GM12878 (cell line): ENCODE measurements at regions not wholly inside any gene's neighbourhood (a gene's known extent, or its start where the extent isn't known, plus 50 kb on each side); places are given as distances from the start of the nearest gene placed in this dataset.

ENCODE experiments used
- ATAC-seq: fragments of 200-7000 bp; cut with Tn5 transposase; 3 replicates; pipeline ENCODE4 v1.9.1; 2020; ENCODE audit warnings: mild to moderate bottlenecking, moderate library complexity
- BruUV-seq: library from RNA; stranded (reverse); fragments of 400-500 nt; replicated peaks from 2 replicates; lab custom pipeline; 2021; lab: Mats Ljungman, UMichigan
- CTCF ChIA-PET: fragments of 300-600 bp; sonication (Branson Sonifier 250); formaldehyde crosslinking; extraction: SDS; loops from one replicate; lab custom pipeline; 2021; ENCODE audit warnings: inconsistent platforms; lab: Yijun Ruan, JAX
- POLR2A ChIA-PET: fragments of 350-600 bp; formaldehyde crosslinking; extraction: SDS; loops from one replicate; lab custom pipeline; 2021; ENCODE audit warnings: inconsistent platforms; lab: Charles Lee
- RAD21 ChIA-PET: fragments of 300-600 bp; sonication (Branson Sonifier 250); formaldehyde crosslinking; loops from one replicate; lab custom pipeline; 2023; ENCODE audit warnings: antibody characterized with exemption; ENCODE audit not compliant: unreplicated experiment; lab: Charles Lee
- SMC1A ChIA-PET: fragments of 300-600 bp; sonication (Branson Sonifier 250); formaldehyde crosslinking; loops from one replicate; lab custom pipeline; 2023; ENCODE audit not compliant: unreplicated experiment, uncharacterized antibody; lab: Charles Lee
- DNase-seq: peaks from one replicate; pipeline ENCODE4 v3.0.0-alpha.2; 2011; ENCODE audit warnings: low read depth, low spot score
- FAIRE-seq: peaks from 3 replicates; lab custom pipeline; 2011; peaks lifted over from hg19 to GRCh38; lab: Jason Lieb, UNC
- H2AFZ ChIP-seq: 2 replicates; pipeline ENCODE4 v1.6.0; 2011; ENCODE audit warnings: low read depth, low read length, control low read depth; ENCODE audit not compliant: control insufficient read depth
- H3K27ac ChIP-seq: 2 replicates; pipeline ENCODE4 v1.5.1; 2011; ENCODE audit warnings: control low read depth; ENCODE audit not compliant: control insufficient read depth, insufficient read depth
- H3K27me3 ChIP-seq, 2 experiments: replicated peaks in 1 of 2; 2 replicates each; pipeline versions ENCODE4 v1.6.0 to v1.6.1; 2011; ENCODE audit warnings: low read length in 1 of 2; ENCODE audit not compliant: control insufficient read depth in 2 of 2, insufficient read depth in 2 of 2
- H3K36me3 ChIP-seq, 2 experiments: 2 replicates each; pipeline ENCODE4 v1.5.1; 2011; ENCODE audit warnings: low read length in 1 of 2; ENCODE audit not compliant: control insufficient read depth in 2 of 2, insufficient read depth in 2 of 2
- H3K4me1 ChIP-seq: 2 replicates; pipeline ENCODE4 v1.6.1; 2011; ENCODE audit warnings: mild to moderate bottlenecking, low read length, moderate library complexity, mixed read lengths; ENCODE audit not compliant: control insufficient read depth, insufficient read depth
- H3K4me2 ChIP-seq: 2 replicates; pipeline ENCODE4 v1.6.0; 2011; ENCODE audit warnings: control low read depth; ENCODE audit not compliant: control insufficient read depth, insufficient read depth
- H3K4me3 ChIP-seq: fragments of 200-600 bp; sonication (generic); 2 replicates; pipeline ENCODE4 v1.5.1; 2016
- H3K79me2 ChIP-seq: 2 replicates; pipeline ENCODE4 v1.6.0; 2011; ENCODE audit warnings: low read length; ENCODE audit not compliant: control insufficient read depth, insufficient read depth
- H3K9ac ChIP-seq: 2 replicates; pipeline ENCODE4 v1.8.0; 2011; ENCODE audit warnings: low read length, control low read depth, mixed read lengths; ENCODE audit not compliant: control insufficient read depth, insufficient read depth
- H3K9me3 ChIP-seq: replicated peaks from 3 replicates; pipeline ENCODE4 v1.5.1; 2011; ENCODE audit warnings: mild to moderate bottlenecking, low read length; ENCODE audit not compliant: control insufficient read depth, insufficient read depth
- H4K20me1 ChIP-seq: 2 replicates; pipeline ENCODE4 v1.6.0; 2011; ENCODE audit not compliant: control insufficient read depth, insufficient read depth
- BMI1 ChIP-seq: fragments of 450-650 bp; IDR thresholded peaks from 2 replicates; pipeline ENCODE4 v1.6.1; 2016; ENCODE audit warnings: mild to moderate bottlenecking, moderate library complexity, borderline replicate concordance
- CEBPZ ChIP-seq: fragments of 150-350 bp; IDR thresholded peaks from 2 replicates; pipeline ENCODE4 v1.6.1; 2016; ENCODE audit warnings: low read depth, low read length
- DPF2 ChIP-seq: fragments of 450-650 bp; IDR thresholded peaks from 2 replicates; pipeline ENCODE4 v1.6.1; 2017; ENCODE audit warnings: mild to moderate bottlenecking
- ETV6 ChIP-seq, 2 experiments: fragments of 450-650 bp in 1 of 2; IDR thresholded peaks in 1 of 2; conservative IDR thresholded peaks in 1 of 2; 2 replicates each; pipeline ENCODE4 v1.6.1; 2014; ENCODE audit warnings: antibody characterized with exemption in 1 of 2, borderline replicate concordance in 1 of 2, low read depth in 1 of 2, mild to moderate bottlenecking in 1 of 2, moderate library complexity in 1 of 2
- FOS ChIP-seq: IDR thresholded peaks from 3 replicates; pipeline ENCODE4 v1.6.1; 2011; ENCODE audit warnings: borderline replicate concordance; ENCODE audit not compliant: insufficient read length; ENCODE audit errors: extremely low read depth
- KDM1A ChIP-seq: fragments of 200-600 bp; sonication (generic); IDR thresholded peaks from 2 replicates; pipeline ENCODE4 v1.6.1; 2016; ENCODE audit warnings: borderline replicate concordance
- NFYA ChIP-seq: IDR thresholded peaks from 2 replicates; pipeline ENCODE4 v1.6.1; 2011; ENCODE audit warnings: low read depth, mild to moderate bottlenecking, low read length, improper control_type of control experiment, borderline replicate concordance
- NR2C1 ChIP-seq: fragments of 450-650 bp; IDR thresholded peaks from 2 replicates; pipeline ENCODE4 v1.6.1; 2017; ENCODE audit warnings: antibody characterized with exemption, mild to moderate bottlenecking, moderate library complexity
- NR2F1 ChIP-seq: fragments of 450-650 bp; conservative IDR thresholded peaks from 2 replicates; pipeline ENCODE4 v1.6.1; 2017; ENCODE audit warnings: mild to moderate bottlenecking
- RELB ChIP-seq: fragments of 450-650 bp; IDR thresholded peaks from 2 replicates; pipeline ENCODE4 v1.6.1; 2017; ENCODE audit warnings: low read depth, mild to moderate bottlenecking, moderate library complexity
- TAF1 ChIP-seq: IDR thresholded peaks from 2 replicates; pipeline ENCODE4 v1.6.1; 2011; ENCODE audit warnings: mild to moderate bottlenecking, low read depth, low read length, borderline replicate concordance
- USF2 ChIP-seq: IDR thresholded peaks from 2 replicates; pipeline ENCODE4 v1.6.1; 2011; ENCODE audit warnings: low read depth, low read length, improper control_type of control experiment, borderline replicate concordance
- ZNF217 ChIP-seq: fragments of 450-650 bp; IDR thresholded peaks from 2 replicates; pipeline ENCODE4 v1.6.1; 2017; ENCODE audit warnings: antibody characterized with exemption, mild to moderate bottlenecking
- ZSCAN29 ChIP-seq: fragments of 450-650 bp; IDR thresholded peaks from 2 replicates; pipeline ENCODE4 v1.6.1; 2017; ENCODE audit warnings: mild to moderate bottlenecking, moderate library complexity
- WGBS: methylation state at CpG from one replicate; pipeline ENCODE4 v1.1.6; 2016; ENCODE audit warnings: low lambda C conversion rate; ENCODE audit not compliant: insufficient replicate concordance, insufficient coverage; ENCODE audit errors: missing lambda C conversion rate; 5-methylcytosine and 5-hydroxymethylcytosine counted together
- in situ Hi-C: fragments of 300-500 bp; cut with MboI; formaldehyde crosslinking; loops from 9 replicates; pipeline ENCODE4 v1.14.3; 2018; ENCODE audit warnings: mixed read lengths
- intact Hi-C: fragments of 100-400 bp; cut with micrococcal nuclease; formaldehyde crosslinking; loops from one replicate; pipeline ENCODE4 v1.14.2; 2022; ENCODE audit not compliant: unreplicated experiment

- TF ChIP-seq RELB, result no peak
- TF ChIP-seq NFYA, result no peak
Observed at GRCh38 chr11:30171661-30172060, 59.2 kb upstream of the FSHB start (continued).

GRCh38 chr11:30172158-30172557 is 58.7 kb upstream of the FSHB start:
- DNase-seq (no peak), ATAC-seq (no peak), FAIRE-seq (no peak)
- Histone ChIP-seq H3K36me3 (no peaks in the 10 kb centered on the region), H3K27ac (no peak overlapping the region), H3K4me3 (no peak overlapping the region), H3K27me3 (no peaks in the 10 kb centered on the region), H3K79me2 (no peaks in the 10 kb centered on the region), H3K9me3 (no peaks in the 10 kb centered on the region; the same call in 2 of the 3 replicates), H4K20me1 (no peaks in the 10 kb centered on the region), H2AFZ (no peak overlapping the region), H3K4me2 (no peak overlapping the region), H3K4me1 (no peaks in the 10 kb centered on the region), H3K9ac (no peak overlapping the region)
- TF ChIP-seq KDM1A, result no peak
- no peak for TF ChIP-seq ETV6 (conservative IDR thresholded peaks at IDR 0.05 in 1 of 2, IDR thresholded peaks at IDR 0.05 in 1 of 2; ENCODE audit: borderline replicate concordance in 1 of 2, low read depth in 1 of 2)
- no peak for TF ChIP-seq ZNF217
- TF ChIP-seq USF2, result no peak
- TF ChIP-seq NR2F1, result no peak
- no peak for TF ChIP-seq DPF2
- no peak for TF ChIP-seq ZSCAN29
- no peak for TF ChIP-seq BMI1
- no peak for TF ChIP-seq CEBPZ
- TF ChIP-seq NR2C1, result no peak
- TF ChIP-seq FOS, result no peak
- no peak for TF ChIP-seq TAF1
- ChIA-PET CTCF (interaction anchor here (1.1 to 4.2 kb wide), 4 partner anchors 25 to 48 kb away, joined by 3 to 16 read pairs (median 6); no protein-coding TSS in a partner anchor), POLR2A (no interaction called here), SMC1A (interaction anchor here (1.3 kb wide), 2 partner anchors 24 to 34 kb away, joined by 3 to 4 read pairs; no protein-coding TSS in a partner anchor), RAD21 (interaction anchor here (1.3 kb wide), 1 partner anchor 25 kb away, joined by 3 read pairs; no protein-coding TSS in a partner anchor)
- WGBS, result 16% methylated on average over 2 of the region's 2 CpGs
- intact Hi-C loops (no loop called here), in situ Hi-C loops (no loop called here)
- BruUV-seq, result no TSS peak
